ENCODE measurements at regions not wholly inside any gene's neighbourhood (a gene's known extent, or its start where the extent isn't known, plus 50 kb on each side); places are given as distances from the start of the nearest gene placed in this dataset.

DNA sequence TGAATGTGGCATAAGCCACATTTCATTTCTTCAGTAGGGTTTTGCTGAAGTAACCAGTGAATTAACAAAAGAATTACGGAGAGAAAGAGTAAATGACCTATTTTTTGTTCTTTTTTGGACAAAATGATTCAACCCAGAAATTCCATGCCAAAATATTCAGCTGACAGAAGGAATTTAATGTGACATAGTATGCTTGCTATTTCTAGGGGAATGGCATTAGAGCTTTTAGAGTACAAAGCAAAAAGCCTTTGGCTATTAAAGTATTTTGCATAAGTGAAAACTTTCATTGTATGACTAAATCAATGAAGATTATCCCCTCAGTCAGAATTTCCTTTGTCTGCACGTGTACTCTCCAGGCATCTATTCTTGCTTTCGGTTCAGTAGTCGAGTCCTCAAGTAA lies 465.3 kb downstream of the COG6 start:
- TF ChIP-seq CTCF (IDR thresholded peaks at IDR 0.05) (no peak), POLR2A (IDR thresholded peaks at IDR 0.05) (no peak)
